Testis (tissue), 2 donors: ENCODE measurements at regions not wholly inside any gene's neighbourhood (a gene's known extent, or its start where the extent isn't known, plus 50 kb on each side); places are given as distances from the start of the nearest gene placed in this dataset.

ENCODE experiments used
- POLR2A ChIP-seq: fragments of 450-650 bp; IDR thresholded peaks from one replicate; pipeline ENCODE4 v1.6.1; 2017; ENCODE audit warnings: antibody characterized with exemption, mild to moderate bottlenecking, moderate library complexity
- TF ChIP-seq, protein P1 (sequence below), 3 experiments: fragments of 450-650 bp in 2 of 3; fragments of 200-600 bp in 1 of 3; sonication (generic) in 1 of 3; IDR thresholded peaks; one replicate each; pipeline ENCODE4 v1.5.1; 2016 to 2019; ENCODE audit warnings: antibody characterized with exemption in 3 of 3, mild to moderate bottlenecking in 2 of 3, moderate library complexity in 1 of 3

DNA sequence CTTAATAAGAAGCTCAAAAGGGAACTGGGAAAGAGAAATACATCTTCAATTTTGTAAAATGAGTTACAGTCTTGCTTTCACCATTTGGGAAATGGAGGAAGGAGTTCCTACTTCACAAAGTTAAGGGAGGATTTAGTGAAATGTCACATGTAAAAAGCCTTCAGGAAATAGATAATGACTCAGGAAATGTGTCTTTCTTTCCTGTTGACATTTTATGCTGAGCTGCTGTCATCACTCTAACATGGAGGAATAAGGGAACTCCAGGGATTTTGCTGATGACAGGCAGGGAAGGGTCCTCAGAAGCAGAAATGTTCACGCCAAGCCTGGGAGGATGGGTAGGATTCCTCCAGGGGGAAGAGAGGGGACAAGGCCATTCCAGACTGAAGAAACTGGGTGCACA is 251.1 kb downstream of the USP46 start:
- TF ChIP-seq, protein P1, sequence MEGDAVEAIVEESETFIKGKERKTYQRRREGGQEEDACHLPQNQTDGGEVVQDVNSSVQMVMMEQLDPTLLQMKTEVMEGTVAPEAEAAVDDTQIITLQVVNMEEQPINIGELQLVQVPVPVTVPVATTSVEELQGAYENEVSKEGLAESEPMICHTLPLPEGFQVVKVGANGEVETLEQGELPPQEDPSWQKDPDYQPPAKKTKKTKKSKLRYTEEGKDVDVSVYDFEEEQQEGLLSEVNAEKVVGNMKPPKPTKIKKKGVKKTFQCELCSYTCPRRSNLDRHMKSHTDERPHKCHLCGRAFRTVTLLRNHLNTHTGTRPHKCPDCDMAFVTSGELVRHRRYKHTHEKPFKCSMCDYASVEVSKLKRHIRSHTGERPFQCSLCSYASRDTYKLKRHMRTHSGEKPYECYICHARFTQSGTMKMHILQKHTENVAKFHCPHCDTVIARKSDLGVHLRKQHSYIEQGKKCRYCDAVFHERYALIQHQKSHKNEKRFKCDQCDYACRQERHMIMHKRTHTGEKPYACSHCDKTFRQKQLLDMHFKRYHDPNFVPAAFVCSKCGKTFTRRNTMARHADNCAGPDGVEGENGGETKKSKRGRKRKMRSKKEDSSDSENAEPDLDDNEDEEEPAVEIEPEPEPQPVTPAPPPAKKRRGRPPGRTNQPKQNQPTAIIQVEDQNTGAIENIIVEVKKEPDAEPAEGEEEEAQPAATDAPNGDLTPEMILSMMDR (IDR thresholded peaks at IDR 0.05): no peak
- TF ChIP-seq POLR2A: no peak
